ENCODE measurements at regions not wholly inside any gene's neighbourhood (a gene's known extent, or its start where the extent isn't known, plus 50 kb on each side); places are given as distances from the start of the nearest gene placed in this dataset.
"Not testable (repeated sequence)": the region's sequence is repeated elsewhere in the genome, so short reads cannot be mapped to it uniquely, and the experiment has no call there.

DNA sequence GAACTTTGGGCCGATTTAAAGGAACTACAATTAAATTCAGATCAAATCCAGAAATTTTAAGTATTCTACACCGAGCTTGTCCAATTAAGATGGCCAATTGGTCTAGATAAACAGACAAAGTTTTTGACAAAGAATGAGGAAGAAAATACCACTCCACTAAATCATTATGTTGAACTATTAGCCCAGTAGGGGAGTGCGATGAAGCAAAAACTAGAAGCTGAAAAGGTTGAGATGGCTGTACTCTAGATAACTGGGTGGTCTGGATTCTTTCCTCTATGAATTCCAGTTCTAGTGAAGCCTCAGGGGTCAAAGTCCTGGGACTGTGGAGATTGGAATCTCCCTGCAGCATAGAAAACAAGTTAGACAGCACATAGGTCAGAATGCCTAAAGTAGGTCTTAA lies 418.9 kb upstream of the IMPG1 start:
- DNase-seq, result not testable (repeated sequence)

GRCh38 chr6:76490456-76490855 lies 418.0 kb upstream of the IMPG1 start:
- no peak for DNase-seq

DNA sequence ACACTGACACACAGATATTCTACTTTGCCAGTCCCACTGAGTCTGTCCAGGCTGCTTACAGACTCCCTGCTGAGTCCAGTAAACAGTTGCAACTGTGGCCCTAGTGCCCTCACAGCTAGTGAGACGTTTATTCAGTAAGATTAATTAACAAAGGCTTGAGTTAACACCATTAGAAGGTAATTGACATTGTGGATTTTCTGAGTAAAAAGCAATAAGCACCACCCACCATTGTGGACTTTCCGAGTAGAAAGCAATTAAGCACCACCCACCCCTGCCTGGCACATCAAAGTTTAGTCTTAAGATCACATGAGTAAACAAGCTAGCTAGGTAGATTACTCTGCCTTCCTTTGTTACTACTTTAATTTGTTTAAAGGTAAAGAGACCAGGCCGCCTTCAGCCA lies 408.6 kb upstream of the IMPG1 start:
- no peak for DNase-seq

DNA sequence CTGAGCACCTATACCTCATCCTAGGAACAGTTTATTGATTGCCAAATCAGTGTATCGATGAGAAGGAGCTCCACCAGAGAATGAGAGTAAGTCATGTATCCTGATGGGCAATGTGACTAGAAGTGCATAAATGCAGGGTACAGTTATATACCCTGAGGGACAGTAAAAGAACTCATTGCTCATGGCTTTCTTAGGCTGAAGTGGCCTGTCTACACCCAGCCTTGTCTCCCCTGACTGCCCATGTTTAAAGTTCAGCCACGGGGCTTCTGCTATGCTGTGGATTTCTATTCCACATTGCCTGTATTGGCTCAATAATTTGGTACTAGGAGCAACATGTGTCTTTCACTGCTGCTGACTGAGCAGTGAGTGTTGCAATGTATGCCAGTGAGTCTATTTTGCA lies 400.4 kb upstream of the IMPG1 start:
- no peak for DNase-seq

DNA sequence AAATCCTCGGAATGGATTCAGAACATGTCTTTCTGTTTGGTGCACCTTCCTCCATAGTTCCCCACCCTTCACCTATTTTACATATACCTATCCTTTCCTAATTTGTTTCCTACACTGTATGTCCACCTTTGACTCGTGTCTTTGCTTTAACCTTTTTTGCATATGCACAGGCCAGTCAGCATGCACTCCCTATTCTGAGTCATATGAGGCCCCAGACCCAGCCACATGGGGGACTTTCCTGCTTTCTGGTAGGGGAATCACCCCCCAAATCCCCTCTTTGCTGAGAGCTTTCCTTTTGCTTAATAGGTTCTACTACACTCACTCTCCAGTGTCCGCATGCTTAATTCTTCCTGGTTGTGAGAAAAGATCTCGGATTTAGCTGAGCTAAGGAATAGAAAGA lies 393.8 kb upstream of the IMPG1 start:
- no peak for DNase-seq

DNA sequence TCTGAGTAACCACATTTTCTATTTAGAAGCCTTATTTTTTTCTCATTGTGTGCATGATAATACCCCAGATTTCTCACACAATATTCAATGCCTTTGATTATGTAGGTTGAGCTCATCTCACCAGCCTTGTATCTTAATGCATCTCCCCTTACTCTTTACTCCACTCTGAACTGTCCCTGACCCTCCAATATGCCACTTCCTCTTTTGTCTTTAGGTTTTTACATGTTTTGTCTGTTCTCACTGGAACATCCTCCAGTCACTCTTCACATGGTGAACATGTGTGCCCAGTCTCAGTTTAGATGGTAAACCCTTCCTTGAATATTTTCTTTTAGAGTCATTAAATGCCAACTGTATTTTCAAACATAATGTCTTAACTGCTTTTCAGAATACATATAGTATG lies 392.9 kb upstream of the IMPG1 start:
- no peak for DNase-seq

DNA sequence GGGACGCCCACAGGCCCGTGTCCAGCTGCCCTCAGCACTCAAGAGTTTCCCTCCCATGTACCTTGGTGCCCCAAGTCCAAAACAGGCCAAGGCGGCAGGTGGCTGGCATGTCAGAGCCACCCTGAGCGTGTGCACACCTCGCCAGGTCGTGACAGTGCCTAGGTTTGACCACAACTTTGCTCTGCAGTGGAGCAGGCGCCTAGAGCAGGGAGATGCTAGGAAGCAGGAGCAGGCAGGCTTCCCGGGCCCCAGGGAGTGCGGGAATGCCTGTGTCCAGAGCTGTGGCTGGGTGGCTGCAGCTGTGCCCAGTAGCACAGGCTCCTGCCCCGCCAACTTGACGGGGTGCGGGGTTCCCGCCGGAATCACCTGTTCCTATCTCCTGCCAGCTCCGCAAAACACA lies 380.8 kb upstream of the IMPG1 start:
- no peak for DNase-seq

DNA sequence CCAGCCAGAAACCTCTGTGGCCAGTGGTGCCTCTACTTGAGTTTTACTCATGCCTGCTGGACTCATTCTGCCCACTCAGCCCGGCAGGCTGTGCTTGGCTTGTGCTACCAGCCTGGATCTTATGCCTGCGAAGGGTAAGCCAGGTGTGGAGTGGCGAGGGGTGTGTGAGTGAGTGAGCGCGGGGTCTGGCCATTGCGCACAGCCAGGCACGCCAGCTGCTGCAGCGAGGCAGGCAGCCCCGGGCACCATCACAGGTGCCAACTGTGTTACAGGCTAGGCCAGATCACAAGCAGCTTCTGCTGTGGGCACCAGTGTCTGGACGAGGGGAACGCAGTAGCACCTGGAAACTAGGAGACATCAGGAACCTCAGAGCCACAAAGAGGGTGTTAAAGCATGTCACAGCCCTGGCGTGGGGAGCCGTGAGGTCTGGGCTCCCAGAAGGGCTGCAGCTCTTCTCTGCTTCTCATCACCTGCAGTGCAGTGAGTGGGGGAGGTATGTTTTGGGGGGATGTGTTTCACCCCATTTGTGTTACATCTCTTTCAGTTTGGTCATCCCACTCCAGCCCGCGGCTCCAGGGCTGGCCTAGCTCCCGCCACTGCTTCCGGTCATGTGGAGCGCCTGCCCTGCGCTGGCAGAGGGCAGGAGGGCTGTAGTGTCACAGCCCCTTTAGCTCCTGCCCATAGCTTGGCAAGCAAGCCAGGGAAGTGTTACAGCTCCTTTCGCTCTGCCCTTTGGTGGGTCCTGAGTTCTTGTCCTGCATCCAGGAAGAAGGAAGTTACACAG lies 379.7 kb upstream of the IMPG1 start:
- DNase-seq, result no peak

- DNase-seq, result no peak
Measured at GRCh38 chr6:76448109-76448508, 375.6 kb upstream of the IMPG1 start.

- DNase-seq, result no peak
Measured at GRCh38 chr6:76441875-76442274, 369.4 kb upstream of the IMPG1 start.

DNA sequence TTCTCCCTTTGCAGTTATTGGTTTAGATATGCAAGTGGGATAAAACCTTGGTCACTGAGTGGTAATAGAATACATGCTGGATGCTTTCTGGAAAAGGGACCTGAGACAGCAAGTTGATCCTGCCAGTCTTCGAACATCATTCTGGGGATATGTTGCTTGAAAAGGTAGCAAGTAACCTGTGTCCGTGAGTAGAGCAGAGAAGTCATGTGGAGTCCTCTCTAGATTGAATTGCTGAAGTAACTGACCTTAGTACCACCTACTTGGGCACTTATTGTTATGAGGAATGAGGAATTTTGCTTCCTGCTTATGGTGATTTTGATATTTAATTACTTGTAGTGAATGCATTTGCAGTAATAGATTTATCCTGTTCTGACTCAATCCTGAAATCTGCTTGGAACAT lies 367.3 kb upstream of the IMPG1 start:
- DNase-seq, result no peak

DNA sequence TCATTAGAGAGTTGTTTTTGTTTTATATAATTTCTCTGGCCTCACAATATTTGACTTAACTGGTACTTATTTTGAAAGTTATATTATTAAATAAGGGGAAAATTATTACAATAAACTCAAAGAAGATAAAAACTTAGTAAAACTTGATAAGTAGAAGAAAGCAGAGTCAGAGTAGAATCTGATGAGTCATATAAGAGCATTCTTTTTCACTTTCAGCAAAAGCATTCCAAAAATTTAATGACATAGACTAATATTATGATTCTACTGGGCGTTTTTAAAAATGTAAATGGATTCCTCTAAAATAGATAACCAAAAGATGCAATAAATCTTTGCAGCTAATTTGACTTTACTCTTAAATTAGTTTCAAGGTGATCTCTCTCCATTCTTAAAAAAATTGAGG lies 366.3 kb upstream of the IMPG1 start:
- no peak for DNase-seq

- no peak for DNase-seq
Measured at GRCh38 chr6:76435174-76435573, 362.7 kb upstream of the IMPG1 start.

DNA sequence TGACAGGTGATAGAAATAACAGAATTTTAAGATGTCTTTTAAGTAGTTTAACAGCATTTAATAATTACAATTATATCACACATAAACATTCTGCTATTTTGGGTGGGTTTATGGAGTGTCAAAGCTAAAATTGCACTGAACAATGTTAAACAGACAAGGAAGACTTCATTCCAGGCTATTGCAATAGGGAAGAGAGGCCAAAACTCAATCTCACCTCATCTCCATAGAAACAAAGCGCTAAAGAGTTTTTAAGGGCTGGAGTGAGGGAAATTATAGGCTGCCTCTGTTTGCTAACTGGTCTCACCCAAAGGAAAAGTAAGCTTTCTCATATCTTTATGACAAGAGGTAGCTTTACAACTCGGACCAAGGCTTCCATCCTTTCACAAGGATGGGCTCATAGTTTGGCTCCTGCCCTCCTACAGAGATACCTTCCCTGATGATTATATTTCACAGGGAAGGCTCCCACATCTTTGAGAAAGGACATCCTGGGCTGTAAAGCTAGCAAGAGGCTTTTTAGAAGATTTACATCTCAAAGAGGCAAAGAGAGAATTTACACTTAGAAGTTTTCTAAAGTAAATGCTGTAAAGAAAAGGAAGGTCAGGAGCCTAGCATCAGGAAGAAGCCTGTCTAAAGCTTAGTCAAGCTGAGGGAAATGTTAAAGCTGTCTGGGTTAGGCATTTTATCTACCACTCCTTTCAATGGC lies 350.2 kb upstream of the IMPG1 start:
- no peak for DNase-seq

- DNase-seq, result no peak
Measured at GRCh38 chr6:76420094-76420493, 347.6 kb upstream of the IMPG1 start.

DNA sequence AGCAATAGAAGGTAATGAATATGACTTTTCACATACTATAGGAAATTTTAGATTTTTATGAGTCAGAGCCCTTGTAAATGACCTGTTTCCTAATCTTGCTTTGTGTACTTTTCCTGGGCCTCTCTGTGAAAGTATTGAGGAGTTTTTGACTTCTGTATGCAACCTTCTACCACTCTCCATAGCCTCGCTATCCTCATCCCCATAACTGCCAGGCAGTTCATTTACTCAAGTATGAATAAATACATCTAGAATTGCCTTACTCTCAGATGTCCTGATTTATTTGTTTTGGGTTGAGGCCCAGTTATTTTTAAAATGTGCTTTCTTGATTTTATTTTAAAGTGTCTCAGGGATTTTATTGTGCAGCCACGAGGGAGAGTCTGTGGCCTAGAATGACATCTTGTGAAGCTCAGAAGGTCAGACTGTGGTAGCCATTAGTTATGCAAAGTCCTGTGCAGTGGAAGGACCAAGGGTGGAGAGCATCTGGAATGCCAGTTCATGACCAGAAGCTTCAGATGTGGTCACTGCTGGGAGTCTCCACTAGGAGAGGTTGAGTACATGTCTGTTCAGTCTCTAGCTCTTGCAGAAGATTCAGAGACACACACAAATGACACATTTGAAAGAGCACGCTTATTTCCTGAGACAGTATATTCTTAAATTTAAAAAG lies 346.2 kb upstream of the IMPG1 start:
- DNase-seq, result no peak

DNA sequence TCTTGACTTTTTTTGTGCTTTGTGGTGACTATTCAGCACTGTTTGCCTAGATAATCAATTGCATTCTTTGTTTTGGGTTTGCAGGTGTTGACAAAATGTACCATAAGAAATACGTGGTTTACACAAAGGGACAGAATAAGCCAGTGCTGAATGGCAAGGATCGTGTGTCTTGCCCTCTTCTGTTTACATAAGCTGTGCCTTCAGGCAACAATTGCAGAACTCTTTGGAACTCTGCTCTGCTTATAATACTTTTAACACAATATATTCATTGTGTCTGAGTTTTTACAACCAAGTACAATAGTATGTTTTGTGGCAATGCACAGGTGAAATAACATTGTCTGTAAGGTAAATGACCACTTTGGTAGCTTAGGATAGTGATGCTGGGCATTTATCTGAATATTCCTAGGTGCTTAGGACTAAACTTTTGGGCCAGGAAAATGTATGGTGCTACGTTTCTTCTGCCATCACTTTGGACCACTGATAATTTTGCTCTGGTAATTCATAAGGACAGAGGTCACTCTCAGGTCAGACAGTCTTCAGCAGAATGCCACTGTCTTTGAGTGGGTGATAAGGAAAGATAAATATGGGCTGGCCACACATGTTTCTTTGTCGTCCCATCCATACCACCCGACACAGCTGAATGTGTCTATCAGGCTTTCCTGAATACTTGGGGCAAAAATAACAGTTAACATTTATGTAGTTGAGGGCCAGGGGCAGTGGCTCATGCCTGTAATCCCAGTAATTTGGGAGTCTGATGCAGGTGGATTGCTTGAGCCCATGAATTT lies 344.6 kb upstream of the IMPG1 start:
- DNase-seq, result peak; percentile 62

GRCh38 chr6:76403064-76403463 lies 330.6 kb upstream of the IMPG1 start:
- no peak for DNase-seq

DNA sequence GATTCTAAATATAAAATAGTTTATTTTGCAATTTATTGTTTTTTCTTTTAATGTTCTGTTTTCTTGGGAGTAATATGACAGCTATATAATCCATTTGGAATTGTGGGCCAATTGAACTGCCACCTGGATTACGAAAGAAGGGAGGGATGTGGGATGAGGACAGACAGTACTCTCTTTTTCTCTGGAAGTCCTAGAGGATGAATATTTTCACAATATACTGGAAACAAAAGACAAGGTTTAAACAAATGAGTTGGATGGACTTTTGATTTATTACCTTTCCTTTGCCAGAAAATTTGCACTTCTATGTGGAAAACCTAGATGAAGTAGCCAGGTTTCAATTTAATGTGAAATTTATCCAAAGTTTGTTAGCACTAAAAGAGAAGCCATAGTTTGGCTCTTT lies 325.5 kb upstream of the IMPG1 start:
- DNase-seq, result no peak

DNA sequence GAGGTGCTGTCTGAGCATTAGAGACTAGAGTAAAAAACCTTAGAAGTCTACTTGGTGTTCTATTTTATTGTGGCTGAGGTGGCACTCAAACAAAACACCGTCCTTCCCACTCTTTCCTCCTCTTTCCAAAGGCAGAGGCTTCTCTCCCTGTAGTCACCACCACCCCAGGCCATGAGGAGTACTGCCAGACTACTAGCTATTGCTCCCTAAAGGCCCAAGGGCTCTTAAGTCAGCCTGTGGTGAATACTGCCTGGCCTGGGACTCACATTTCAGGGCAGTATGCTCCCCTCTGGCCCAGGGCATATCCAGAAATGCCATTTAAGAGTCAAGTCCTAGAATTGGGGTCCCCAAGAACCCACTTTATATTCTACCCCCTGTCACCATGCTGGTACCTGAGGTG lies 309.7 kb upstream of the IMPG1 start:
- DNase-seq, result no peak

GRCh38 chr6:76381612-76382011 lies 309.1 kb upstream of the IMPG1 start:
- no peak for DNase-seq

DNA sequence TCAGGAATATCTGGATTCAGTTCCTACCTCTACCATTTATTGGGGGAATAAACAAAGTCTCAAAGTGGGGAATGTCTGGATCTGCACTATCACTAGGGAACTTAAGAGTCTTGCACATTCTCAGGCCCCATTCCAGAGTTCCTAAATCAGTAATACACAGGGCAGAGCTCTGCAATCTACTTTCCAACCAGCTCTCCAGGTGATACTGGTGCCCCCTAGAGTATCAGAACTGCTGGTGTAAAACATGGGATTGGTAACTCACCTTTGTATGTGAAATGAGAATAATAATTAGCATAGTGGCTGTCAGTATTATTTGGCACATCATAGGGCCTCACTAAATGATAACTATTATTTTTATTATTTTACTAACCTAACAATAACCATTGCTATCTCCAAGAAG lies 278.8 kb upstream of the IMPG1 start:
- DNase-seq, result peak; percentile 1

DNA sequence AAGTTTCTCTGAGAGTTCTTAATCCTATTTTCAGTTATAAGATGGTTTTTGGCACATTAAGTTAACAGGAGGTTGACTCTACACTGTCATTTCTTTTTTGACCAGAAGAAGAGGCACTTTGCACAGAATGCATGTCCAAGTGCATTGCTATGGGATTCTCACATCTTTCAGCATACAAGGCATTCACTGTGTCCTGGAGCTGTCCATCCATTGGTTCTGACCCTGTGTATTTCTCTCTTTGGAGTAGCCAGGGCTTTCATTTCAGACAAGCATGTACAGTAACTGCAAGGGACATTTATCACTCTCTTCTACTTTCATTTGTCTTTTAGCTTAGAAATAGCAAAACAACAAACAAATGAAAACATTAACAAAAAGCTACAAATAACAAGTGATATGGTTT lies 275.1 kb upstream of the IMPG1 start:
- no peak for DNase-seq
